WTC11 (cell line): ENCODE measurements at regions not wholly inside any gene's neighbourhood (a gene's known extent, or its start where the extent isn't known, plus 50 kb on each side); places are given as distances from the start of the nearest gene placed in this dataset.
"Not testable (repeated sequence)": the region's sequence is repeated elsewhere in the genome, so short reads cannot be mapped to it uniquely, and the experiment has no call there.

ENCODE experiments used
- CREB1 ChIP-seq: sonication (generic); formaldehyde crosslinking; IDR thresholded peaks from 2 replicates; pipeline ENCODE4 v1.8.0; 2023; ENCODE audit warnings: mild to moderate bottlenecking, missing genetic modification reagents
- GABPB1 ChIP-seq: sonication (generic); formaldehyde crosslinking; IDR thresholded peaks from 2 replicates; pipeline ENCODE4 v1.8.1; 2023; ENCODE audit warnings: mild to moderate bottlenecking, missing genetic modification reagents
- SP1 ChIP-seq: sonication (generic); formaldehyde crosslinking; conservative IDR thresholded peaks from 2 replicates; pipeline ENCODE4 v1.8.1; 2022; ENCODE audit warnings: missing genetic modification reagents
- TCF7 ChIP-seq: sonication (generic); formaldehyde crosslinking; IDR thresholded peaks from 2 replicates; pipeline ENCODE4 v1.8.0; 2022; ENCODE audit warnings: mild to moderate bottlenecking, low read depth, missing genetic modification reagents, moderate library complexity
- ZNF423 ChIP-seq: fragments of 250-450 bp; sonication (Bioruptor Pico); IDR thresholded peaks from 2 replicates; pipeline ENCODE4 v2.1.2; 2022; ENCODE audit warnings: mild to moderate bottlenecking, moderate library complexity
- ZNF671 ChIP-seq: fragments of 250-450 bp; sonication (Bioruptor Pico); IDR thresholded peaks from 2 replicates; pipeline ENCODE4 v1.8.0; 2021; ENCODE audit warnings: mild to moderate bottlenecking
- TF ChIP-seq, protein P1 (sequence below): fragments of 200-600 bp; IDR thresholded peaks from 2 replicates; pipeline ENCODE4 v1.8.0; 2022; ENCODE audit warnings: antibody characterized with exemption
- TF ChIP-seq, protein P2 (sequence below): sonication (generic); formaldehyde crosslinking; IDR thresholded peaks from 2 replicates; pipeline ENCODE4 v1.8.1; 2023; ENCODE audit warnings: mild to moderate bottlenecking, missing genetic modification reagents, moderate library complexity
- TF ChIP-seq, protein P3 (sequence below): sonication (generic); formaldehyde crosslinking; IDR thresholded peaks from 2 replicates; pipeline ENCODE4 v1.8.0; 2022; ENCODE audit warnings: mild to moderate bottlenecking, missing genetic modification reagents
- TF ChIP-seq, protein P4 (sequence below): sonication (generic); formaldehyde crosslinking; IDR thresholded peaks from 2 replicates; pipeline ENCODE4 v1.8.0; 2022; ENCODE audit warnings: mild to moderate bottlenecking, missing genetic modification reagents
- TF ChIP-seq, protein P5 (sequence below): sonication (generic); formaldehyde crosslinking; IDR thresholded peaks from 2 replicates; pipeline ENCODE4 v1.8.1; 2023; ENCODE audit warnings: mild to moderate bottlenecking, missing genetic modification reagents, borderline replicate concordance
- TF ChIP-seq, protein P6 (sequence below): sonication (generic); formaldehyde crosslinking; IDR thresholded peaks from 2 replicates; pipeline ENCODE4 v1.8.0; 2022; ENCODE audit warnings: missing genetic modification reagents
- TF ChIP-seq, protein P7 (sequence below): sonication (generic); formaldehyde crosslinking; IDR thresholded peaks from 2 replicates; pipeline ENCODE4 v1.8.1; 2022; ENCODE audit warnings: low read depth, missing genetic modification reagents, borderline replicate concordance

DNA sequence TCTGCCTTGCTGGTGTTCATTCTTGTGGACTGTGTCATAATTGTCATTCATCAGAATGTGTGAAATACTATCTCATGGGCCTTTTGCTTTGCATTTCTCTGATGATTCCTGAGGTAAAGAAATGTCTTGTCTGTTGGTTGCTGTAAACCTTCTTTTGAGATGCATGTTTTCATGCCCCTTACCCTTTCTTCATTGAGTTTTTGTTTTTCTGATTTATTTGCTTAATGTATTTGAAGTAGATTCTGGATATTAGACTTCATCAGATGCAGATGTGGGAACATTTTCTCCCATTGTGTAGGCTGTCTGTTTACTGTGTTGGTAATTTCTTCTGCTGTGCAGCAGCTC, 159.2 kb downstream of the CCDC74A start:
- TF ChIP-seq, protein P1, sequence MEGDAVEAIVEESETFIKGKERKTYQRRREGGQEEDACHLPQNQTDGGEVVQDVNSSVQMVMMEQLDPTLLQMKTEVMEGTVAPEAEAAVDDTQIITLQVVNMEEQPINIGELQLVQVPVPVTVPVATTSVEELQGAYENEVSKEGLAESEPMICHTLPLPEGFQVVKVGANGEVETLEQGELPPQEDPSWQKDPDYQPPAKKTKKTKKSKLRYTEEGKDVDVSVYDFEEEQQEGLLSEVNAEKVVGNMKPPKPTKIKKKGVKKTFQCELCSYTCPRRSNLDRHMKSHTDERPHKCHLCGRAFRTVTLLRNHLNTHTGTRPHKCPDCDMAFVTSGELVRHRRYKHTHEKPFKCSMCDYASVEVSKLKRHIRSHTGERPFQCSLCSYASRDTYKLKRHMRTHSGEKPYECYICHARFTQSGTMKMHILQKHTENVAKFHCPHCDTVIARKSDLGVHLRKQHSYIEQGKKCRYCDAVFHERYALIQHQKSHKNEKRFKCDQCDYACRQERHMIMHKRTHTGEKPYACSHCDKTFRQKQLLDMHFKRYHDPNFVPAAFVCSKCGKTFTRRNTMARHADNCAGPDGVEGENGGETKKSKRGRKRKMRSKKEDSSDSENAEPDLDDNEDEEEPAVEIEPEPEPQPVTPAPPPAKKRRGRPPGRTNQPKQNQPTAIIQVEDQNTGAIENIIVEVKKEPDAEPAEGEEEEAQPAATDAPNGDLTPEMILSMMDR, result not testable (repeated sequence)
- TF ChIP-seq, protein P2, sequence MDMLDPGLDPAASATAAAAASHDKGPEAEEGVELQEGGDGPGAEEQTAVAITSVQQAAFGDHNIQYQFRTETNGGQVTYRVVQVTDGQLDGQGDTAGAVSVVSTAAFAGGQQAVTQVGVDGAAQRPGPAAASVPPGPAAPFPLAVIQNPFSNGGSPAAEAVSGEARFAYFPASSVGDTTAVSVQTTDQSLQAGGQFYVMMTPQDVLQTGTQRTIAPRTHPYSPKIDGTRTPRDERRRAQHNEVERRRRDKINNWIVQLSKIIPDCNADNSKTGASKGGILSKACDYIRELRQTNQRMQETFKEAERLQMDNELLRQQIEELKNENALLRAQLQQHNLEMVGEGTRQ, result not testable (repeated sequence)
- TF ChIP-seq, protein P3, sequence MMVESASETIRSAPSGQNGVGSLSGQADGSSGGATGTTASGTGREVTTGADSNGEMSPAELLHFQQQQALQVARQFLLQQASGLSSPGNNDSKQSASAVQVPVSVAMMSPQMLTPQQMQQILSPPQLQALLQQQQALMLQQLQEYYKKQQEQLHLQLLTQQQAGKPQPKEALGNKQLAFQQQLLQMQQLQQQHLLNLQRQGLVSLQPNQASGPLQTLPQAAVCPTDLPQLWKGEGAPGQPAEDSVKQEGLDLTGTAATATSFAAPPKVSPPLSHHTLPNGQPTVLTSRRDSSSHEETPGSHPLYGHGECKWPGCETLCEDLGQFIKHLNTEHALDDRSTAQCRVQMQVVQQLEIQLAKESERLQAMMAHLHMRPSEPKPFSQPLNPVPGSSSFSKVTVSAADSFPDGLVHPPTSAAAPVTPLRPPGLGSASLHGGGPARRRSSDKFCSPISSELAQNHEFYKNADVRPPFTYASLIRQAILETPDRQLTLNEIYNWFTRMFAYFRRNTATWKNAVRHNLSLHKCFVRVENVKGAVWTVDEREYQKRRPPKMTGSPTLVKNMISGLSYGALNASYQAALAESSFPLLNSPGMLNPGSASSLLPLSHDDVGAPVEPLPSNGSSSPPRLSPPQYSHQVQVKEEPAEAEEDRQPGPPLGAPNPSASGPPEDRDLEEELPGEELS (CRISPR knock-in tag), result not testable (repeated sequence)
- TF ChIP-seq CREB1; TCF7 (CRISPR knock-in tag); ZNF671; ZNF423 (CRISPR knock-in tag); SP1 (CRISPR knock-in tag); GABPB1 (CRISPR knock-in tag): not testable (repeated sequence)
- TF ChIP-seq, protein P4, sequence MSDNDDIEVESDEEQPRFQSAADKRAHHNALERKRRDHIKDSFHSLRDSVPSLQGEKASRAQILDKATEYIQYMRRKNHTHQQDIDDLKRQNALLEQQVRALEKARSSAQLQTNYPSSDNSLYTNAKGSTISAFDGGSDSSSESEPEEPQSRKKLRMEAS (CRISPR knock-in tag), result not testable (repeated sequence)
- TF ChIP-seq, protein P5, sequence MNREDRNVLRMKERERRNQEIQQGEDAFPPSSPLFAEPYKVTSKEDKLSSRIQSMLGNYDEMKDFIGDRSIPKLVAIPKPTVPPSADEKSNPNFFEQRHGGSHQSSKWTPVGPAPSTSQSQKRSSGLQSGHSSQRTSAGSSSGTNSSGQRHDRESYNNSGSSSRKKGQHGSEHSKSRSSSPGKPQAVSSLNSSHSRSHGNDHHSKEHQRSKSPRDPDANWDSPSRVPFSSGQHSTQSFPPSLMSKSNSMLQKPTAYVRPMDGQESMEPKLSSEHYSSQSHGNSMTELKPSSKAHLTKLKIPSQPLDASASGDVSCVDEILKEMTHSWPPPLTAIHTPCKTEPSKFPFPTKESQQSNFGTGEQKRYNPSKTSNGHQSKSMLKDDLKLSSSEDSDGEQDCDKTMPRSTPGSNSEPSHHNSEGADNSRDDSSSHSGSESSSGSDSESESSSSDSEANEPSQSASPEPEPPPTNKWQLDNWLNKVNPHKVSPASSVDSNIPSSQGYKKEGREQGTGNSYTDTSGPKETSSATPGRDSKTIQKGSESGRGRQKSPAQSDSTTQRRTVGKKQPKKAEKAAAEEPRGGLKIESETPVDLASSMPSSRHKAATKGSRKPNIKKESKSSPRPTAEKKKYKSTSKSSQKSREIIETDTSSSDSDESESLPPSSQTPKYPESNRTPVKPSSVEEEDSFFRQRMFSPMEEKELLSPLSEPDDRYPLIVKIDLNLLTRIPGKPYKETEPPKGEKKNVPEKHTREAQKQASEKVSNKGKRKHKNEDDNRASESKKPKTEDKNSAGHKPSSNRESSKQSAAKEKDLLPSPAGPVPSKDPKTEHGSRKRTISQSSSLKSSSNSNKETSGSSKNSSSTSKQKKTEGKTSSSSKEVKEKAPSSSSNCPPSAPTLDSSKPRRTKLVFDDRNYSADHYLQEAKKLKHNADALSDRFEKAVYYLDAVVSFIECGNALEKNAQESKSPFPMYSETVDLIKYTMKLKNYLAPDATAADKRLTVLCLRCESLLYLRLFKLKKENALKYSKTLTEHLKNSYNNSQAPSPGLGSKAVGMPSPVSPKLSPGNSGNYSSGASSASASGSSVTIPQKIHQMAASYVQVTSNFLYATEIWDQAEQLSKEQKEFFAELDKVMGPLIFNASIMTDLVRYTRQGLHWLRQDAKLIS (CRISPR knock-in tag), result not testable (repeated sequence)
- TF ChIP-seq, protein P6, sequence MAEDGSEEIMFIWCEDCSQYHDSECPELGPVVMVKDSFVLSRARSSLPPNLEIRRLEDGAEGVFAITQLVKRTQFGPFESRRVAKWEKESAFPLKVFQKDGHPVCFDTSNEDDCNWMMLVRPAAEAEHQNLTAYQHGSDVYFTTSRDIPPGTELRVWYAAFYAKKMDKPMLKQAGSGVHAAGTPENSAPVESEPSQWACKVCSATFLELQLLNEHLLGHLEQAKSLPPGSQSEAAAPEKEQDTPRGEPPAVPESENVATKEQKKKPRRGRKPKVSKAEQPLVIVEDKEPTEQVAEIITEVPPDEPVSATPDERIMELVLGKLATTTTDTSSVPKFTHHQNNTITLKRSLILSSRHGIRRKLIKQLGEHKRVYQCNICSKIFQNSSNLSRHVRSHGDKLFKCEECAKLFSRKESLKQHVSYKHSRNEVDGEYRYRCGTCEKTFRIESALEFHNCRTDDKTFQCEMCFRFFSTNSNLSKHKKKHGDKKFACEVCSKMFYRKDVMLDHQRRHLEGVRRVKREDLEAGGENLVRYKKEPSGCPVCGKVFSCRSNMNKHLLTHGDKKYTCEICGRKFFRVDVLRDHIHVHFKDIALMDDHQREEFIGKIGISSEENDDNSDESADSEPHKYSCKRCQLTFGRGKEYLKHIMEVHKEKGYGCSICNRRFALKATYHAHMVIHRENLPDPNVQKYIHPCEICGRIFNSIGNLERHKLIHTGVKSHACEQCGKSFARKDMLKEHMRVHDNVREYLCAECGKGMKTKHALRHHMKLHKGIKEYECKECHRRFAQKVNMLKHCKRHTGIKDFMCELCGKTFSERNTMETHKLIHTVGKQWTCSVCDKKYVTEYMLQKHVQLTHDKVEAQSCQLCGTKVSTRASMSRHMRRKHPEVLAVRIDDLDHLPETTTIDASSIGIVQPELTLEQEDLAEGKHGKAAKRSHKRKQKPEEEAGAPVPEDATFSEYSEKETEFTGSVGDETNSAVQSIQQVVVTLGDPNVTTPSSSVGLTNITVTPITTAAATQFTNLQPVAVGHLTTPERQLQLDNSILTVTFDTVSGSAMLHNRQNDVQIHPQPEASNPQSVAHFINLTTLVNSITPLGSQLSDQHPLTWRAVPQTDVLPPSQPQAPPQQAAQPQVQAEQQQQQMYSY, result not testable (repeated sequence)
- TF ChIP-seq, protein P7, sequence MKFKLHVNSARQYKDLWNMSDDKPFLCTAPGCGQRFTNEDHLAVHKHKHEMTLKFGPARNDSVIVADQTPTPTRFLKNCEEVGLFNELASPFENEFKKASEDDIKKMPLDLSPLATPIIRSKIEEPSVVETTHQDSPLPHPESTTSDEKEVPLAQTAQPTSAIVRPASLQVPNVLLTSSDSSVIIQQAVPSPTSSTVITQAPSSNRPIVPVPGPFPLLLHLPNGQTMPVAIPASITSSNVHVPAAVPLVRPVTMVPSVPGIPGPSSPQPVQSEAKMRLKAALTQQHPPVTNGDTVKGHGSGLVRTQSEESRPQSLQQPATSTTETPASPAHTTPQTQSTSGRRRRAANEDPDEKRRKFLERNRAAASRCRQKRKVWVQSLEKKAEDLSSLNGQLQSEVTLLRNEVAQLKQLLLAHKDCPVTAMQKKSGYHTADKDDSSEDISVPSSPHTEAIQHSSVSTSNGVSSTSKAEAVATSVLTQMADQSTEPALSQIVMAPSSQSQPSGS, result not testable (repeated sequence)
